ENCODE measurements at regions not wholly inside any gene's neighbourhood (a gene's known extent, or its start where the extent isn't known, plus 50 kb on each side); places are given as distances from the start of the nearest gene placed in this dataset.

GRCh38 chr22:48488611-48489511 is 1338.8 kb downstream of the BRD1 start:
- TF ChIP-seq CTCF (IDR thresholded peaks at IDR 0.05; ENCODE audit: low read depth, low read length) (no peak), POLR2A (IDR thresholded peaks at IDR 0.05; ENCODE audit: extremely low read depth, insufficient read length) (no peak), MAX (IDR thresholded peaks at IDR 0.05; ENCODE audit: low read depth, low read length) (no peak), MYC (IDR thresholded peaks at IDR 0.05; ENCODE audit: low read depth, low read length) (no peak)

Measured in NB4 (cell line).